ENCODE measurements at regions not wholly inside any gene's neighbourhood (a gene's known extent, or its start where the extent isn't known, plus 50 kb on each side); places are given as distances from the start of the nearest gene placed in this dataset.

- Histone ChIP-seq H3K79me2 (ENCODE audit: low read length) (no peaks in the 10 kb centered on the region), H3K27ac (ENCODE audit: low read length) (no peak overlapping the region), H3K9me3 (ENCODE audit: insufficient read depth, low read length) (no peaks in the 10 kb centered on the region), H3K27me3 (ENCODE audit: low read depth, low read length) (no peaks in the 10 kb centered on the region), H3K36me3 (replicated peaks; ENCODE audit: low read depth, low read length) (no peaks in the 10 kb centered on the region), H3K9ac (ENCODE audit: low read length) (no peak overlapping the region), H3K4me1 (ENCODE audit: low read length) (peaks cover 34% of the 10 kb centered on the region), H3K4me3 (ENCODE audit: low read length) (no peak overlapping the region), H2AFZ (ENCODE audit: low read depth, low read length) (no peak overlapping the region), H4K20me1 (ENCODE audit: insufficient read depth, low read length) (no peaks in the 10 kb centered on the region), H3K4me2 (ENCODE audit: low read length) (no peak overlapping the region)
- no peak for TF ChIP-seq EZH2phosphoT487 (IDR thresholded peaks at IDR 0.05; ENCODE audit: low read depth)
- TF ChIP-seq CTCF (IDR thresholded peaks at IDR 0.05; ENCODE audit: low read depth, low read length) = no peak
These were observed 78.4 kb upstream of the NKD1 start for GRCh38 chr16:50469744-50470321.

- no peaks in the 10 kb centered on the region for H4K20me1 ChIP-seq (ENCODE audit: insufficient read depth, low read length)
- no peaks in the 10 kb centered on the region for H3K36me3 ChIP-seq (replicated peaks; ENCODE audit: low read depth, low read length)
- no peak overlapping the region for H2AFZ ChIP-seq (ENCODE audit: low read depth, low read length)
- H3K9ac ChIP-seq (ENCODE audit: low read length) = no peak overlapping the region
- no peak overlapping the region for H3K4me3 ChIP-seq (ENCODE audit: low read length)
- no peaks in the 10 kb centered on the region for H3K27me3 ChIP-seq (ENCODE audit: low read depth, low read length)
- peaks cover 28% of the 10 kb centered on the region for H3K4me1 ChIP-seq (ENCODE audit: low read length)
- no peak overlapping the region for H3K4me2 ChIP-seq (ENCODE audit: low read length)
- H3K9me3 ChIP-seq (ENCODE audit: insufficient read depth, low read length) = no peaks in the 10 kb centered on the region
- H3K79me2 ChIP-seq (ENCODE audit: low read length) = no peaks in the 10 kb centered on the region
- no peak overlapping the region for H3K27ac ChIP-seq (ENCODE audit: low read length)
- TF ChIP-seq CTCF (IDR thresholded peaks at IDR 0.05; ENCODE audit: low read depth, low read length) (no peak), EZH2phosphoT487 (IDR thresholded peaks at IDR 0.05; ENCODE audit: low read depth) (no peak)
These were observed 79.0 kb upstream of the NKD1 start for GRCh38 chr16:50469121-50469743.

GRCh38 chr16:50468749-50469078 is 79.5 kb upstream of the NKD1 start:
- Histone ChIP-seq H3K4me2 (ENCODE audit: low read length) (peak overlapping the region; percentile 52), H3K4me3 (ENCODE audit: low read length) (peak overlapping the region; percentile 72)

More at GRCh38 chr16:50468749-50469078, 79.5 kb upstream of the NKD1 start:
- Histone ChIP-seq H3K27ac (ENCODE audit: low read length) (no peak overlapping the region), H3K36me3 (replicated peaks; ENCODE audit: low read depth, low read length) (no peaks in the 10 kb centered on the region), H4K20me1 (ENCODE audit: insufficient read depth, low read length) (no peaks in the 10 kb centered on the region), H3K9me3 (ENCODE audit: insufficient read depth, low read length) (no peaks in the 10 kb centered on the region), H3K79me2 (ENCODE audit: low read length) (no peaks in the 10 kb centered on the region), H3K27me3 (ENCODE audit: low read depth, low read length) (no peaks in the 10 kb centered on the region), H3K9ac (ENCODE audit: low read length) (0 out of 2 replicates have a peak overlapping the region, but pooled peaks have one; percentile 53), H3K4me1 (ENCODE audit: low read length) (peaks cover 23% of the 10 kb centered on the region), H2AFZ (ENCODE audit: low read depth, low read length) (no peak overlapping the region)
- TF ChIP-seq CTCF (IDR thresholded peaks at IDR 0.05; ENCODE audit: low read depth, low read length) = no peak
- TF ChIP-seq EZH2phosphoT487 (IDR thresholded peaks at IDR 0.05; ENCODE audit: low read depth) = no peak

All from OCI-LY3 (cell line).